ENCODE measurements at regions not wholly inside any gene's neighbourhood (a gene's known extent, or its start where the extent isn't known, plus 50 kb on each side); places are given as distances from the start of the nearest gene placed in this dataset.

- FAIRE-seq (no peak), DNase-seq (ENCODE audit: insufficient read length, low spot score) (no peak)
- TF ChIP-seq CTCF (IDR thresholded peaks at IDR 0.05; ENCODE audit: insufficient read depth, missing control alignments): no peak
Measured at GRCh38 chr4:27759611-27760575, 899.3 kb downstream of the STIM2 start.

- FAIRE-seq (no peak), DNase-seq (ENCODE audit: insufficient read length, low spot score) (no peak)
- TF ChIP-seq CTCF (IDR thresholded peaks at IDR 0.05; ENCODE audit: insufficient read depth, missing control alignments): no peak
Measured at GRCh38 chr4:27763830-27764525, 903.3 kb downstream of the STIM2 start.

GRCh38 chr4:27764526-27764837 lies 903.8 kb downstream of the STIM2 start:
- no peak for TF ChIP-seq CTCF (IDR thresholded peaks at IDR 0.05; ENCODE audit: insufficient read depth, missing control alignments)
- no peak for DNase-seq (ENCODE audit: insufficient read length, low spot score)
- no peak for FAIRE-seq

GRCh38 chr4:27770895-27771294 lies 910.3 kb downstream of the STIM2 start:
- no peak for DNase-seq (ENCODE audit: insufficient read length, low spot score)
- no peak for FAIRE-seq
- no peak for TF ChIP-seq CTCF (IDR thresholded peaks at IDR 0.05; ENCODE audit: insufficient read depth, missing control alignments)

GRCh38 chr4:27775156-27775555 lies 914.5 kb downstream of the STIM2 start:
- no peak for FAIRE-seq
- DNase-seq (ENCODE audit: insufficient read length, low spot score): no peak
- no peak for TF ChIP-seq CTCF (IDR thresholded peaks at IDR 0.05; ENCODE audit: insufficient read depth, missing control alignments)

- no peak for FAIRE-seq
- no peak for TF ChIP-seq CTCF (IDR thresholded peaks at IDR 0.05; ENCODE audit: insufficient read depth, missing control alignments)
- DNase-seq (ENCODE audit: insufficient read length, low spot score): no peak
Measured at GRCh38 chr4:27779827-27780226, 919.2 kb downstream of the STIM2 start.

- DNase-seq (ENCODE audit: insufficient read length, low spot score) (no peak), FAIRE-seq (no peak)
- TF ChIP-seq CTCF (IDR thresholded peaks at IDR 0.05; ENCODE audit: insufficient read depth, missing control alignments): no peak
Measured at GRCh38 chr4:27787195-27787594, 926.6 kb downstream of the STIM2 start.
